AG04449 (cell line): ENCODE measurements at regions not wholly inside any gene's neighbourhood (a gene's known extent, or its start where the extent isn't known, plus 50 kb on each side); places are given as distances from the start of the nearest gene placed in this dataset.
"Not testable (repeated sequence)": the region's sequence is repeated elsewhere in the genome, so short reads cannot be mapped to it uniquely, and the experiment has no call there.

ENCODE experiments used
- CTCF ChIA-PET: fragments of 350-600 bp; formaldehyde crosslinking; extraction: SDS; loops from one replicate; lab custom pipeline; 2021; ENCODE audit warnings: antibody characterized with exemption; lab: Yijun Ruan, JAX
- POLR2A ChIA-PET: fragments of 400-600, 350-600 bp; formaldehyde crosslinking; extraction: SDS; loops from one replicate; lab custom pipeline; 2020; ENCODE audit warnings: antibody characterized with exemption, inconsistent platforms; lab: Yijun Ruan, JAX
- DNase-seq: peaks from one replicate; pipeline ENCODE4 v3.0.0-alpha.2; 2010; ENCODE audit warnings: low read depth, low spot score
- H3K4me3 ChIP-seq: 2 replicates; pipeline ENCODE4 v1.5.1; 2011; ENCODE audit warnings: low read depth, mild to moderate bottlenecking, control low read depth, low read length
- CTCF ChIP-seq: IDR thresholded peaks from one replicate; pipeline ENCODE4 v1.5.1; 2011; ENCODE audit warnings: mild to moderate bottlenecking, moderate library complexity, low read length, control low read depth, inconsistent platforms; ENCODE audit not compliant: insufficient read depth; ENCODE audit errors: missing control alignments

- no peak overlapping the region for H3K4me3 ChIP-seq
- no peak for DNase-seq
- ChIA-PET POLR2A (no interaction called here), CTCF (no interaction called here)
- no peak for TF ChIP-seq CTCF
Measured at GRCh38 chr2:49845671-49846070, 691.4 kb upstream of the FSHR start.

GRCh38 chr2:49845021-49845420 lies 690.7 kb upstream of the FSHR start:
- CTCF ChIA-PET = no interaction called here
- POLR2A ChIA-PET = no interaction called here
- no peak overlapping the region for H3K4me3 ChIP-seq
- TF ChIP-seq CTCF = no peak
- DNase-seq = no peak

- CTCF ChIA-PET, H3K4me3 ChIP-seq, DNase-seq, POLR2A ChIA-PET: not testable (repeated sequence)
Measured at GRCh38 chr2:49844113-49844512, 689.8 kb upstream of the FSHR start.

- DNase-seq = no peak
- ChIA-PET CTCF (no interaction called here), POLR2A (no interaction called here)
- H3K4me3 ChIP-seq = no peak overlapping the region
- TF ChIP-seq CTCF = no peak
Measured at GRCh38 chr2:49843314-49843713, 689.0 kb upstream of the FSHR start.

- ChIA-PET CTCF (no interaction called here), POLR2A (no interaction called here)
- DNase-seq = no peak
Measured at GRCh38 chr2:49840428-49840975, 686.2 kb upstream of the FSHR start.

GRCh38 chr2:49839818-49840217 lies 685.5 kb upstream of the FSHR start:
- no peak overlapping the region for H3K4me3 ChIP-seq
- ChIA-PET CTCF (no interaction called here), POLR2A (no interaction called here)
- no peak for DNase-seq
- no peak for TF ChIP-seq CTCF

More at GRCh38 chr2:49840428-49840975, 686.2 kb upstream of the FSHR start:
- TF ChIP-seq CTCF = no peak
- no peak overlapping the region for H3K4me3 ChIP-seq

- ChIA-PET CTCF (no interaction called here), POLR2A (no interaction called here)
- no peak for TF ChIP-seq CTCF
- no peak overlapping the region for H3K4me3 ChIP-seq
- no peak for DNase-seq
Measured at GRCh38 chr2:49837561-49838293, 683.4 kb upstream of the FSHR start.
